GM21515 (cell line): ENCODE measurements at regions not wholly inside any gene's neighbourhood (a gene's known extent, or its start where the extent isn't known, plus 50 kb on each side); places are given as distances from the start of the nearest gene placed in this dataset.

Source experiments
- ATAC-seq: cut with Tn5 transposase; IDR thresholded peaks from one replicate; pipeline ENCODE4 v1.9.1; 2021; ENCODE audit not compliant: unreplicated experiment

DNA sequence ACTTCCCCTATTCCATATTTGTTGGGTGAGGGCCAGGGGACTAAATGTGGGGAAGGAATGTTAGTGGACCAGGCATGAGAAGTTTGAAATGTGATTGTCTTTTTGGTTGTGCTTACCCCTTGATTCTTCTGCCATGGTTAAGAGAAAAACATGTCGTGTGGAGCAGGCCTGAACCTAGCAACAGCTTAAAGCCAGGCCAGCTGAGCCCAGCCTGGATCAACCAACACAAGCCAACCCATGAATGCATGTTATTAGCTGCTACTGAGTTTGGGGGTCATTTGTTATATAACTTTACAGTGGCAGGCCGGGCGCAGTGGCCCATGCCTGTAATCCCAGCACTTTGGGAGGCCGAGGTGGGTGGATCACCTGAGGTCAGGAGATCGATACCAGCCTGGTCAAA is 52.4 kb upstream of the TRIO start:
- no peak for ATAC-seq

- no peak for ATAC-seq
These were observed 52.9 kb upstream of the TRIO start for GRCh38 chr5:14090290-14090689.

DNA sequence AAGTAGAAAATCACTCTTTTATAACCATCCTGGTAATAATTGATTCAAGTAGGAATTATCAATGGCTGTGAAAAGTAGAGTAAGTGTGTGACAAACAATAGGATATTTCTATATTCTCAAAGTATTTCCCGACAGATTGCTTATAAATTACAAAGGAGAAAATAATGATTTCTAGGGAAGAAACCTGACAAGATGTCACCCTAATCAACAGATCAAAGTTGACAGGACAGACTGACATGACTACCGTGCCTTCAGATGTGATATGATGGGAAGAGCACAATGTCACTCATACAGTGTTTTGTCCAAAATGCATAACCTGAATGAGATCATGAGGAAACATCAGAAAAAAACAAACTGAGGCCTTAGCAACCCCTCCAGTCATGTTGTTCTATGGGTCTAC is 53.9 kb upstream of the TRIO start:
- no peak for ATAC-seq

DNA sequence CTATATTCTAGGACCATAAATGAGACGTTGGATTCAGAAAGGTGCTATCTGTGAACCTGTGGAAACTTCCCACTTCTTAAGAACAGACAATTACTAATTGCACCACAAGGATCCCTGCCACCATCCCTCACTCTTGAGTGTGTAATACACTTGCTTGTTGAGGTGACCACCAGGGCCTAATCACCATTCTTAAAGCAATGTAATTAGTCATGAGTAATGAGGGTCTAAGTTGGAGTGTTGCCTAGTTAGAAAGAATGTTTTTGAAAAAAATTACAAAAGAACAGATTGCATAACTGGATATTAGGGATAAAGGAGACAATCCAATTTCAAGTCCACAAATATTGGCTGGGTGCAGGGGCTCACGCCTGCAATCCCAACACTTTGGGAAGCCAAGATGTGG is 56.9 kb upstream of the TRIO start:
- no peak for ATAC-seq

- ATAC-seq = no peak
These were observed 60.2 kb upstream of the TRIO start for GRCh38 chr5:14082973-14083372.

- ATAC-seq = no peak
These were observed 60.6 kb upstream of the TRIO start for GRCh38 chr5:14082523-14082922.

GRCh38 chr5:14081791-14082190 is 61.4 kb upstream of the TRIO start:
- no peak for ATAC-seq

DNA sequence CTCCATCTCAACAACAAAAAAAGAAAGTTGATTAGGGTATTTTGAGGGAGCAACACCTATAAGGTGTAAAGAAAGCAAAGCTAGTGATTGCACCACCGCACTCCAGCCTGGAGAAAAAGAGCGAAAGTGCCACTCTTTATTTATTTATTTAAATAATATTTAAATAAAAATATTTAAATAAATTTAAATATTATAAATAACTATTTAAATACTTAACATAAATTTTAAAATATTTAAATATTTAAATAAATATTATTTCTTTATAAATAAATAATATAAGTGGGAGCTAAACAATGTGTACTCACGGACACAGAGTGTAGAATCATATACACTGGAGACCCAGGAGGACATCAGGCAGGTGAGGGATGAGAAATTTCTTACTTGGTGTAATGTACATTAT is 64.4 kb upstream of the TRIO start:
- ATAC-seq = no peak

GRCh38 chr5:14077501-14077900 is 65.6 kb upstream of the TRIO start:
- ATAC-seq = no peak

DNA sequence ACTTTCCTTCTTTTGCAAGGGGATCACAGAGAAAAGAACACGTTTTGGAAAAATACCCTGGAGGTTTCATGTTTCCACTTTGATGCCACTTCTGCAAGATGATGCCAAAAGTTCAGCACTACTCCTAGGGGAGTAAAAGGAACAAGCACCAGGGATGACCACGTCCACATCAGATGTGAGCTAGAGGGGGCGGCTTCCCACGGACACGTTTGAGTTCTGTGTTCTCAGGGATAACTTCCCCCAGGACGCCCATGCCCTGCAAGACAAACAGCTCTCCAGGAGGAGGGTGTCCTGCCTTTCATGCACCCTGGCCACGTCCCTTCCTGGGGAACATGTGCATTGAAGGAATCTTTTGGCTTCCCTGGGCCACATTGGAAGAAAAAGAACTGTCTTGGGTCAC is 66.6 kb upstream of the TRIO start:
- no peak for ATAC-seq

DNA sequence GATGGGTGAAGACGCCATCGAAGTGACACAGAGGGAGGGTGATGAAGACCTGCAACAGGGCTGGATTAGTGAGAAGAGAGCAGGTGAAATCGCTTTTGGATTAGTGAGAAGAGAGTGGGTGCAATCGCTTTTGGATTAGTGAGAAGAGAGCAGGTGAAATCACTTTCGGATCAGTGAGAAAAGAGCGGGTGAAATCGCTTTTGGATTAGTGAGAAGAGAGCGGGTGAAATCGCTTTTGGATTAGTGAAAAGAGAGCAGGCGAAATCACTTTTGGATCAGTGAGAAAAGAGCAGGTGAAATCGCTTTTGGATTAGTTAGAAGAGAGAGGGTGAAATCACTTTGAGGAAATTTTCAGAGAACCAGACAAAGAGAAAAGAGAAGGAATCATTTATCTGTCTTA is 67.2 kb upstream of the TRIO start:
- ATAC-seq = no peak

GRCh38 chr5:14071433-14071832 is 71.7 kb upstream of the TRIO start:
- no peak for ATAC-seq

- no peak for ATAC-seq
These were observed 74.1 kb upstream of the TRIO start for GRCh38 chr5:14069021-14069420.

DNA sequence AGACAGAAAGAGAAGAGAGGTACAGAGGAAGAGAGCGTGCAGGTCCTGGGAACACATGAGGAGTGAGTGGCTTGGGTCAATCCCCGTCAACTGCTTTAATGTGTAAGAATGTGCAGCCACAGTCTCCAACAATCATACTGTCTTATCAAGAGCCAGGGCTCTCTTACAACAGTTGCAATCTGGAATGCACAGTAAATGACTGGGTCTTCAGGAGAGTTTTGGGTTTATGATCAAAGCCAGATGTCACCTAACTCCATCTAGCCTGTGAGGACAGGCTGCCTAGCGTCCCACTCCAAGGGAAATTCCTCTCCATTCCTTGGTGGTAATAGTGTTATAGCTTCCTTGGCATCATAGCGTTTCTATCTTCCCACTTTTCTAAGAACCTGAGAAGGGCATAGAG is 75.0 kb upstream of the TRIO start:
- ATAC-seq = no peak

GRCh38 chr5:14066326-14066725 is 76.8 kb upstream of the TRIO start:
- no peak for ATAC-seq

DNA sequence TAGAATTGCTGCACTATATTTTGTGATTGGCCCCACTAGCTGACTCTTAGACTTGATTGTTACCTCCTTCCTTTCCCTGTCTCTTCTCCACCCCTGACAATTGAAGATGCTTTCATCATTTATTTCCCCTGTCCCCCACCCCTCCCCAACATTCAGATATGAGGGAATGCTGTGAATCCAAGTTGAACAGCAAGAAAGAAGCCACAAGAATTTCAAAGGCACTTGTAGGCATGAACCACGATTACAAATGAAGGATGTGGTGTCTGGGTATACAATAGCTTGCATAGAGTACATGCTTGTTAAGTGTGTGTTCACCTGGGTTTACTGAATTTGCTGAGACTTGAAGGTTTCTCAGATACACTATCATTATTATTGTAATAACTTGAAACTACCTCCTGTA is 78.3 kb upstream of the TRIO start:
- no peak for ATAC-seq

GRCh38 chr5:14063691-14064090 is 79.5 kb upstream of the TRIO start:
- ATAC-seq = no peak

DNA sequence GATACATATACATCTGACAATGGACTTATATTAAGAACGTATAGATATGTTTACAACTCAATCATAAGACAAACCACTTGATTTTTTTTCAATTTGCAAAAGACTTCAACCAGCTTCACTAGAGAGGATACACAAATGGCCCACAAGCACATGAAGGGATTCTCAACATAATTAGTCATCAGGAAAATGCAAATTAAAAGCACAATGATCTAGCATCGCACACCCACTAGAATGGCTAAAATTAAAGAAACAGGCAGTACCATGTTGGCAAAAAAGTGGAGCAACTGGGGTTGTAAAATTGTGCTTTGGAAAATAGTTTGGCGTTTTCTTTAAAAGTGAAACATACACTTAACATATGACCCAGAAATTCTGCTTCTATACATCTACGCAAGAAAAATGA is 80.0 kb upstream of the TRIO start:
- no peak for ATAC-seq

DNA sequence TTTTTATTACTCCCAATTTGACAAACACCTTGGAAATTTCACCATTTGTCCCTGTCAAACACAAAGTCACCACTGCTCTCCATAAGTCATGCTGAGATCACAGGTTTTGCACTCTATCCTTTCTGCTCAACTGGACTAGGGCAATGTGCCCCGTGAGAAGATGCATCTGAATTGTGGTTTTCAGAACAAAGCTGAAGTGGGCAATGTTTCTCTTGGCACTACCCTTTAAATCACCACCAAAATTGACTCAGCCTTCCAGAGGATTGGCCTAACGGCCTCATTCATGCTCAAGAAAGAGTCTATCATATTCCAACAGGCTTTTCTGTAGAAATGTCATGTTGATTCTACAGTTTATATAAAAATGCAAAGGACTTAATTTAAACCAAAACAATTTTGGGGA is 81.0 kb upstream of the TRIO start:
- ATAC-seq = no peak

DNA sequence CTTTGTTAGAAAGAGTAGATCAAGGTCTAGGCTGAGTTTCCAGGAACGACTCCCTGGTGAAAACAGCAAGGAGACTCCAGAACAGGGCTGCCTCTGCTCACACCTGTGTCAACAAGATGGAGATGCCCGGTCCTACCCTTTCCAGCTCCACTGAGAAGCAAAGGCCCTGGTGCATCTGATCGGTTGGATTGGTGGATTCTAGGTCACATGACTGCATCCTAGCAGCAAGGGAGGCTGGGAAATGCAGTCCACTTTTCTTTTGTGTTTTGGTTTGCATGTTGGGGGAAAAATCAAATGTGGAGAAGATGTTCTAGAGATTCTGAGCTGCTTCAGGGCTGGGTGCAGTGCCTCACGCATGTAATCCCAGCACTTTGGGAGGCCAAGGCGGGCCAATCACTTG is 82.0 kb upstream of the TRIO start:
- no peak for ATAC-seq

DNA sequence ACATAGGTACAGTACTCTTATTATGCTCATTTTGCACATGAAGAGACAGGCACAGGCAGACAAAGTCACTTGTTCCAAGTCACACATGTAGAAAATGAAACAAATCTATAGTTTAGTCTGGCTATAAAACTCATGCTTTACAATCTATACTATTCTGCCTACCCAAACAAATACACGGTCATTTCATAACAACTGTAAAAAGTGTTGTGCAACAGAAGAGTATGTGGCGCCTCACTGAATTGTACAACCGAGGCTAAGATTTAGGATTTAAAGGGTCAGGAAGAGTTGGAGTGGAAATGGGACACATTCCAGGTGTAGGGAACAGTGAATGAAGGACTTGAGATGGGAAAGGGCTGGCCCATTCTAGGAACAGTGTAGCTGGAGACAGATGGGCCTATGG is 82.9 kb upstream of the TRIO start:
- no peak for ATAC-seq

- no peak for ATAC-seq
These were observed 83.3 kb upstream of the TRIO start for GRCh38 chr5:14059810-14060209.

DNA sequence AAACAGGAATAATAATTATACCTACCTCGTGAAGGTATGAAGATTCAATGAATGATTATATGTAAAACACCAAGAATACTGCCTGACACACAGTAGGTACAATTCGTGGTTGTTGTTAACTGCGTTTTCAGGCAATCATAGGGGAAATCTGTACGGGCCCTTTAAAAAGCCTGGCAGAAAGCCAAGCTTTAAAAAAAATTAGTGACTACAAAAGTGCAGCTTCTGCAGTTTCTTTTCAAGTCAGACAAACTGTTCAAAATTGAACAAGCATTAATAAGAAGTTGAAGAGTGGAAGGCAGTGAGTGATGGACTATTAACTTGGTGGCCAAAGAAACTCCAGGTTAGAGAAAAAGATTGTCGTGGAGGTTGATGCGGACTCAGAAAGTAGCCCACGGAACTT is 85.9 kb upstream of the TRIO start:
- ATAC-seq = no peak

DNA sequence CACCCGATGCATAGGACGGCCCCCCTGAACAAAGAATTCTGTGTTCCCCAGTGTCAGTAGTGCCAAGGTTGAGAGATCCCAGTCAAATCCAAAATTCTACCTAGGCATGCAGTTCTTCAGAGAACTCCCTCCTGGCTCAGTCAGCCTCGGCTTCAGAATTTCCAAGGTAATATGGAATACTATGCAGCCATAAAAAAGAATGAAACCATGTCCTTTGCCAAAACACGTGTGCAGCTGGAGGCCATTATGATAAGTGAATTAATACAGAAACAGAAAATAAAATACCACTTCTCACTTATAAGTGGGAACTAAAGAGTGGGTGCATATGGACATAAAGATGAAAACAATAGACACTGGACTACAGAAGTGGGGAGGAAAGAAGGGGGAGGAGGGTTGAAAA is 87.1 kb upstream of the TRIO start:
- no peak for ATAC-seq
